Prostate gland (tissue), 2 donors: ENCODE measurements at regions not wholly inside any gene's neighbourhood (a gene's known extent, or its start where the extent isn't known, plus 50 kb on each side); places are given as distances from the start of the nearest gene placed in this dataset.

Experiments
- POLR2A ChIP-seq: fragments of 450-650 bp; IDR thresholded peaks from one replicate; pipeline ENCODE4 v1.6.1; 2016; ENCODE audit warnings: antibody characterized with exemption, mild to moderate bottlenecking
- POLR2AphosphoS5 ChIP-seq: sonication (generic); formaldehyde crosslinking; IDR thresholded peaks from one replicate; pipeline ENCODE4 v1.6.1; 2017; ENCODE audit warnings: antibody characterized with exemption
- TF ChIP-seq, protein P1 (sequence below), 4 experiments: fragments of 200-600 bp in 2 of 4; fragments of 450-650 bp in 2 of 4; sonication (generic) in 2 of 4; IDR thresholded peaks; 1 replicate in 3 of 4; 2 replicates in 1 of 4; pipeline ENCODE4 v1.5.1; 2016 to 2019; ENCODE audit warnings: antibody characterized with exemption in 4 of 4, mild to moderate bottlenecking in 2 of 4, moderate library complexity in 2 of 4

DNA sequence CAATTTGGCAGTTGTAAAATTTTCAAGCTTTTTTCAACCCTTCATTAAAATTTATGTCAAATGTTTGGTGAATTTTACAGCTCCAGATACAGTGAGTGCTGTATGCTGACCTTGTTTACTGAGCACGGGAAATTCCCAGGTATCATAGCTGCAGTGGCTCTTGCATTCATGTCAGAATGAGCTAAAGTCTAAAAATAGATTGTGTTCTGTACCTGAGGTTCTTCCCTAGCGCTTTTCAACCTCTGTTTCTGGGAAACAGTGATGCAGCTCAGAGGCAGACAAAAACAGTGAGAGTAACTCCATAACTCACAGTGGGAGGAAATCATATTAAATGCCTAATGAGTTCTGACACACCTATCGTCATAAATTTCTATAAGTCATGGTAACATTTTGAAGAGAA, 393.8 kb upstream of the GNPDA2 start:
- TF ChIP-seq POLR2A, result no peak
- no peak for TF ChIP-seq POLR2AphosphoS5
- TF ChIP-seq, protein P1, sequence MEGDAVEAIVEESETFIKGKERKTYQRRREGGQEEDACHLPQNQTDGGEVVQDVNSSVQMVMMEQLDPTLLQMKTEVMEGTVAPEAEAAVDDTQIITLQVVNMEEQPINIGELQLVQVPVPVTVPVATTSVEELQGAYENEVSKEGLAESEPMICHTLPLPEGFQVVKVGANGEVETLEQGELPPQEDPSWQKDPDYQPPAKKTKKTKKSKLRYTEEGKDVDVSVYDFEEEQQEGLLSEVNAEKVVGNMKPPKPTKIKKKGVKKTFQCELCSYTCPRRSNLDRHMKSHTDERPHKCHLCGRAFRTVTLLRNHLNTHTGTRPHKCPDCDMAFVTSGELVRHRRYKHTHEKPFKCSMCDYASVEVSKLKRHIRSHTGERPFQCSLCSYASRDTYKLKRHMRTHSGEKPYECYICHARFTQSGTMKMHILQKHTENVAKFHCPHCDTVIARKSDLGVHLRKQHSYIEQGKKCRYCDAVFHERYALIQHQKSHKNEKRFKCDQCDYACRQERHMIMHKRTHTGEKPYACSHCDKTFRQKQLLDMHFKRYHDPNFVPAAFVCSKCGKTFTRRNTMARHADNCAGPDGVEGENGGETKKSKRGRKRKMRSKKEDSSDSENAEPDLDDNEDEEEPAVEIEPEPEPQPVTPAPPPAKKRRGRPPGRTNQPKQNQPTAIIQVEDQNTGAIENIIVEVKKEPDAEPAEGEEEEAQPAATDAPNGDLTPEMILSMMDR (IDR thresholded peaks at IDR 0.05), result no peak
